ENCODE measurements at regions not wholly inside any gene's neighbourhood (a gene's known extent, or its start where the extent isn't known, plus 50 kb on each side); places are given as distances from the start of the nearest gene placed in this dataset.
"Not testable (repeated sequence)": the region's sequence is repeated elsewhere in the genome, so short reads cannot be mapped to it uniquely, and the experiment has no call there.

- TF ChIP-seq CREB1 (IDR thresholded peaks at IDR 0.05); CTCF (IDR thresholded peaks at IDR 0.05; ENCODE audit: control extremely low read depth in 1 of 3, insufficient read depth in 1 of 3, low read depth in 1 of 3, low read length in 3 of 3); ZNF274 (IDR thresholded peaks at IDR 0.05; ENCODE audit: borderline replicate concordance, extremely low read depth, low read length); ATF3 (IDR thresholded peaks at IDR 0.05; ENCODE audit: insufficient read depth, low read depth, low read length); CBX5 (IDR thresholded peaks at IDR 0.05; ENCODE audit: low read depth, low read length); POLR2AphosphoS5 (IDR thresholded peaks at IDR 0.05; ENCODE audit: low read depth, low read length); RAD21 (IDR thresholded peaks at IDR 0.05 in 1 of 2, conservative IDR thresholded peaks at IDR 0.05 in 1 of 2; ENCODE audit: low read depth in 2 of 2, low read length in 2 of 2); TEAD4 (IDR thresholded peaks at IDR 0.05; ENCODE audit: low read depth, low read length); SIN3A (conservative IDR thresholded peaks at IDR 0.05 in 1 of 2, IDR thresholded peaks at IDR 0.05 in 1 of 2; ENCODE audit: low read depth in 1 of 2, low read length in 2 of 2); NRF1 (IDR thresholded peaks at IDR 0.05; ENCODE audit: low read depth, low read length): not testable (repeated sequence)
These were observed 574.8 kb downstream of the CWH43 start for GRCh38 chr4:49560883-49561282.

Data from H1 (cell line).